ENCODE measurements at regions not wholly inside any gene's neighbourhood (a gene's known extent, or its start where the extent isn't known, plus 50 kb on each side); places are given as distances from the start of the nearest gene placed in this dataset.

DNA sequence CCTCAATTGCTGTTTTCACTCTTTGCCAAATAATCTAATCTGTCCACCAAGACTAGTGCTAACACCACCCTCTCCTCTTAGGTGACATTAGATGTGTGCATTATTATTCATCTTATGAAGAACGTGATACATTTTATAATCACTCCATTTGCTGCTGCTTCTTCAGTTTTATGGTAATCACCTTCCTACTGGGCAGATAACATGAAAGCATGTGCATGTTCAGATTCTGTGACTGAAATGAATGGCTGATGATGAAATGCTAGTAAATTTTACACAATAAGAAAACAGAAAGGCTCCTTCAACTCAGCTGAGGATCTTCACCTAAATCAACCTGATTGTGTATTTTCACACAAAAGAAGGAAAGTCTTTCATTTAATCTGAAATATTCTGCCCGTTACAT is 577.6 kb downstream of the CSNK1G3 start:
- Histone ChIP-seq H3K9ac (ENCODE audit: extremely low read depth, insufficient read length, low read length) (no peak overlapping the region), H3K18ac (ENCODE audit: insufficient read length, low read depth, low read length) (no peak overlapping the region), H4K20me1 (ENCODE audit: control insufficient read depth, insufficient read depth, insufficient read length) (no peaks in the 10 kb centered on the region), H2BK120ac (ENCODE audit: low read depth, low read length, poor library complexity, severe bottlenecking) (no peak overlapping the region), H3K14ac (ENCODE audit: insufficient read depth, low read length) (no peak overlapping the region), H3K79me1 (ENCODE audit: insufficient read depth, low read depth, low read length, poor library complexity, severe bottlenecking) (no peaks in the 10 kb centered on the region), H3K56ac (ENCODE audit: insufficient read length, low read depth, low read length) (no peak overlapping the region), H2BK5ac (ENCODE audit: insufficient read length, low read length) (no peak overlapping the region), H2BK15ac (ENCODE audit: low read depth, low read length) (no peak overlapping the region), H3T11ph (ENCODE audit: low read length) (no peak overlapping the region), H3K9me3 (ENCODE audit: control insufficient read depth, low read depth, low read length) (no peaks in the 10 kb centered on the region), H3K23me2 (ENCODE audit: insufficient read length, low read depth, low read length, poor library complexity, severe bottlenecking) (no peaks in the 10 kb centered on the region), H3K4me2 (ENCODE audit: insufficient read depth, insufficient read length, low read length) (no peak overlapping the region), H3K27me3 (ENCODE audit: insufficient read depth, low read length) (no peaks in the 10 kb centered on the region), H2BK12ac (ENCODE audit: insufficient read length, low read depth, low read length) (no peak overlapping the region), H3K4me1 (ENCODE audit: insufficient read depth, low read length) (peaks cover 4% of the 10 kb centered on the region), H4K8ac (replicated peaks; ENCODE audit: insufficient read length, low read depth, low read length) (no peak overlapping the region), H3K4ac (ENCODE audit: low read depth, low read length) (no peak overlapping the region), H2BK20ac (ENCODE audit: low read depth, low read length, poor library complexity, severe bottlenecking) (no peak overlapping the region), H3K23ac (ENCODE audit: insufficient read length, low read depth, low read length) (no peak overlapping the region), H3K27ac (ENCODE audit: insufficient read length, low read depth, low read length) (no peak overlapping the region), H4K5ac (ENCODE audit: insufficient read length, low read depth, low read length) (no peak overlapping the region), H3K79me2 (ENCODE audit: insufficient read depth, low read length) (no peaks in the 10 kb centered on the region), H4K91ac (ENCODE audit: insufficient read length, low read depth, low read length) (no peak overlapping the region), H2AFZ (ENCODE audit: low read length) (no peak overlapping the region), H2AK5ac (ENCODE audit: insufficient read length, low read length) (no peak overlapping the region)
- WGBS (ENCODE audit: extremely low coverage, insufficient read length, low lambda C conversion rate): no CpG with 5 or more reads among the region's 2 CpGs
- H3K4me3 Mint-ChIP-seq: no peak overlapping the region
- H3K4me1 Mint-ChIP-seq: peaks cover 29 to 34% of the 10 kb centered on the region in 2 experiments
- TF ChIP-seq, protein P1, sequence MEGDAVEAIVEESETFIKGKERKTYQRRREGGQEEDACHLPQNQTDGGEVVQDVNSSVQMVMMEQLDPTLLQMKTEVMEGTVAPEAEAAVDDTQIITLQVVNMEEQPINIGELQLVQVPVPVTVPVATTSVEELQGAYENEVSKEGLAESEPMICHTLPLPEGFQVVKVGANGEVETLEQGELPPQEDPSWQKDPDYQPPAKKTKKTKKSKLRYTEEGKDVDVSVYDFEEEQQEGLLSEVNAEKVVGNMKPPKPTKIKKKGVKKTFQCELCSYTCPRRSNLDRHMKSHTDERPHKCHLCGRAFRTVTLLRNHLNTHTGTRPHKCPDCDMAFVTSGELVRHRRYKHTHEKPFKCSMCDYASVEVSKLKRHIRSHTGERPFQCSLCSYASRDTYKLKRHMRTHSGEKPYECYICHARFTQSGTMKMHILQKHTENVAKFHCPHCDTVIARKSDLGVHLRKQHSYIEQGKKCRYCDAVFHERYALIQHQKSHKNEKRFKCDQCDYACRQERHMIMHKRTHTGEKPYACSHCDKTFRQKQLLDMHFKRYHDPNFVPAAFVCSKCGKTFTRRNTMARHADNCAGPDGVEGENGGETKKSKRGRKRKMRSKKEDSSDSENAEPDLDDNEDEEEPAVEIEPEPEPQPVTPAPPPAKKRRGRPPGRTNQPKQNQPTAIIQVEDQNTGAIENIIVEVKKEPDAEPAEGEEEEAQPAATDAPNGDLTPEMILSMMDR (conservative IDR thresholded peaks at IDR 0.05): no peak
- peaks cover 0 to 9% (median 0%) of the 10 kb centered on the region in 3 experiments; a peak in 3 of 7 replicates for H3K36me3 Mint-ChIP-seq (ENCODE audit: insufficient read depth in 1 of 3, low read depth in 3 of 3)
- DNase-seq: no peak
- no peaks in the 10 kb centered on the region; the same call in 1 of the 2 replicates for H3K27me3 Mint-ChIP-seq (ENCODE audit: low read depth)
- no peak overlapping the region for H3K27ac Mint-ChIP-seq
- peaks cover 4 to 6% of the 10 kb centered on the region in 2 experiments; a peak in 4 of 5 replicates for H3K9me3 Mint-ChIP-seq
